T-helper 1 cell treated with Interleukin-12 subunit alpha and Interleukin-12 subunit beta and Interleukin-4 antibody, amounts not matched to agents 30 ng/mL and 1 ng/mL, for 36 hours (primary cell): ENCODE measurements at regions not wholly inside any gene's neighbourhood (a gene's known extent, or its start where the extent isn't known, plus 50 kb on each side); places are given as distances from the start of the nearest gene placed in this dataset.
"Not testable (repeated sequence)": the region's sequence is repeated elsewhere in the genome, so short reads cannot be mapped to it uniquely, and the experiment has no call there.

Source experiments
- intact Hi-C: fragments of 100-400 bp; cut with micrococcal nuclease; formaldehyde crosslinking; loops from one replicate; pipeline ENCODE4 v1.15.1; 2024

DNA sequence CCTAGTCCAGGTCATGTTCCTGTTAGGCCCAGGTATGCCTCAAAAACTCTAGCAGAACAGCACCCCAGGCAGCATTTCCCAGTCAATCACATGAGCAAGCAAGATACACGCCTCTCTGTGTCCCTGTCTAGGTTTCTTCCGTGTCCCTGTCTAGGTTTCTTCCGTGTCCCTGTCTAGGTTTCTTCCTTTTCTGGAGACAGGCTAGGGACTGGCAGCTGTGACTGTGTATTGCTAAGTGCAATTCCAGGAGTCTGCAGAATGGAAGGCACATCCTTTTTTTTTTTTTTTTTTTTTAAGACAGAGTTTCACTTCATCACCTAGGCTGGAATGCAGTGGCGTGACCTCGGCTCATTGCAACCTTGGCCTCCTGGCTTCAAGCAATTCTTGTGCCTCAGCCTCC lies 77.6 kb downstream of the SETD4 start:
- intact Hi-C loops: no loop called here

DNA sequence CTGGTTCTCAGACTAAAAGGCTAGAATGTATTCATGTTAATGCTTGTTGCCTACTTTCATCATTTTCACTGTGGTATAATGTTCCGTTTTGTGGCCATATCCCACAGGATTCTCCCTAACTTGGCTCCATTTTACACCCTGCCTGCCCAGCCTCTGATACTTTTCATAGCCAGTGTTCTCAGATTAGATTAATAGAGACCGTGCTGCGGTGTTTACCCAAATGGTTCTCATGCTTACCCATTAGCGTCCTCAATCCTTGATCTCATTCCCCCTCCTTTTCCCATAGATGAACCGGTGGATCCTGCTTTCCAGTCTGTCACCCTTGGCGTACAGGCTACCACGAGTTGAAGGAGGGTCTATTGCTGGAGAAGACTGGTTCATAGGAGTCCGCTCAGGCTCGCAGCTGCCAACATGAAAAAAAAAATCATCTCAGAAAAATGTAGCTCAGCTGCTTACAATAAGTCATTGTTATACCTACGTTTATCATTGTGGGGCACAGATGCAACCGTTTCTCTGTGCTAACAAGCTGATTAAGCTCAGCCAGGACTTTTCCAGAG lies 78.7 kb downstream of the SETD4 start:
- intact Hi-C loops: no loop called here

DNA sequence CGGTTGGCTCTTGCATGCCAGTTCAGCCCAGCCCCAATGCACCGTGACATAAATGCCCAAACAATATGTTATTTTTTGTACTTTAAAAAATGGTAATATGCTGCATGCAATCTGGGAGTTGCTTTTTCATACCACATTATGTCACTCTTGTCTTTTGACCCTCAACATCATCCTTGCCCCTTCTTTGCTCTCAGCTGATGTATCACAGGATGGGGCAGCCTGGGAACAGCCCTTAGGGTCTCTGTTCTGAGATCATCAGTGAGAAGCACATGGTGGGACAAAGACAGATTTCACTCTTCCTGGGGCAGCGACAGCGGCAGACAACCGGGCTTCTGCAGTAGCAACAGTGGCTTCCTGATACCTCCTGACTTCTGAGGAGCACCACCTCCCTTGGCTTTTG lies 79.5 kb downstream of the SETD4 start:
- intact Hi-C loops: no loop called here

DNA sequence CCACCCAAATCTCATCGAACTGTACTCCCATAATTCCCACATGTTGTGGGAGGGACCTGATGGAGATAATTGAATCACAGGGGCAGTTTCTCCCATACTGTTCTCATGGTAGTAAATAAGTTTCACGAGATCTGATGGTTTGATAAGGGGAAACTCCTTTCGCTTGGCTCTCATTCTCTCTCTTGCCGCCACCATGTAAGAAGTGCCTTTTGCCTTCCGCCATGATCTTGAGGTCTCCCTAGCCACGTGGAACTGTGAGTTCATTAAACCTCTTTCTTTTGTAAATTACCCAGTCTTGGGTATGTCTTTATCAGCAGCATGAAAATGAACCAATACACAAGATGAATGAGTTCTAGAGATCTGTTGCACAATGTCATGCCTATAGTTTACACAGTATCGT lies 82.5 kb downstream of the SETD4 start:
- intact Hi-C loops: not testable (repeated sequence)

DNA sequence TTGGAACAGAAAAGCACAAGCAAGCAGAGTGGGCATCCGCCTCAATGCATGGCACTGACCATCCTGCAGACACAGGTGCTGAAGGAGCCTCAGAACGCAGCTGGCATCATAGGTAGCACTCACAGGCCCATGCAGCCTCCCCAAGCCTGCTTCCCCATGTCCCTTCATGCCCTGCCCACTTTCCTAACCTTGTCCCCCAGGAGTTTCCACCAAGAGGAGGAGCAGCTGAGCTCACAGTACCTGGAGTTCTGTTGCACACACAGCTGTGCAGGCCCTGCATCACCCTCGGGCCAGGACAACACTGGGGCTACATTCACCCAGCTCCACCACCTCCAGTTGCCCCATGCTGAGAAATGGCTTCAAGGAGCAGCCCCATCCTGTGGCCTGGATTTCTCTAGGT lies 83.4 kb downstream of the SETD4 start:
- intact Hi-C loops: no loop called here

DNA sequence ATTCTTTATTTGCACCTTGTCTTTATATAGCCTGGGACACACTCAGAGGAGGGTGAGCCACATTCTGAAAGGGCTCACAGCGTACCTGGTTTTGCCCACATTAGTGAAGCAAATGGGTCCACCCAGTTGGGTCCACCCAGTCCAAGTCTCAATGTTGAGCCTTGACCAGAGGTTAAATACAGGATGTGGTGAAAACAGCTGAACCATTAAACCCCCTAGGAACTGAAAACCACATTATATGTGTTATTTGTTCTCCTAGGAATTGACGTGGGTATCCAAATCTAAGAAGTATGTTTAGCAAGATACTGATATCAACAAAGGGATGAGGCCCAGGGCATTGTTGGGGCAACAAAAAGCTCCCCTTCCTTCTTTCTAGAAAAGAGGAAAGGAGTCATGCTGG lies 83.8 kb downstream of the SETD4 start:
- intact Hi-C loops: no loop called here

DNA sequence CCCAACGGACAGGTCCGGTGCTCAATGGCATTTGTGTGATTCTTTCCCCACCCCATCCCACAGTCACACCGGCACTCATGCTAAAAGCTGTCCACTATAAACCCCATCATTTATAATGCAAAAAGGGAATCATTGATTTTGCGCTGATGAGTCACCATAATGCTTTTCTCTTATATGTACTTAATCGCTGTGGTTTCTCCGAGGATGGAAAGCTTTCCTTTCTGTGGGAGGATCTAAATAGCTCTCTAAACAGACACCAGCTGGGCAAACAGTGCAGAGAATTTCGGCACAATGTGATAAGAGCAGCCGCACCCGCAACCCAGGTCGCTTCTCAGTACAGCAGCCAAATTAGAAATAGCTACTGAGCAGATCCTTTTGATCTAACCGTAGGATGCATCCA lies 85.6 kb downstream of the SETD4 start:
- intact Hi-C loops: no loop called here

DNA sequence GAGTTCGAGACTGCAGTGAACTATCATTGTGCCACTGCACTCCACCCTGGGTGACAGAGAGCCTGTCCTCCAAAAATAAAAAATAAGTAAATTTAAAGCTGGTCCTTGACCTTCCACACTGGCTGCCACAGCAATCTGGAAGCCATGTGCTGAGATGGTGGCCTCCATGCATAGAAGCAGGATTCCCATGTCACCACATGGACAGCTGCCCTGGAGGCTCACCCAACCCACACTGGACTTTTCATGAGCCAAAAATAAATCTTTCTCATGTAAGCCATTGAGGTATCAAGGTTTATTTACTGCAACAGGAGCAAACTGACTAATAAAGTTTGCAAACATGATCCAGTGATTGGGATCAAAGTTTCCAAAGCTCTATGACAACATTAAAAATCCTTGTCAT lies 88.5 kb downstream of the SETD4 start:
- intact Hi-C loops: no loop called here

DNA sequence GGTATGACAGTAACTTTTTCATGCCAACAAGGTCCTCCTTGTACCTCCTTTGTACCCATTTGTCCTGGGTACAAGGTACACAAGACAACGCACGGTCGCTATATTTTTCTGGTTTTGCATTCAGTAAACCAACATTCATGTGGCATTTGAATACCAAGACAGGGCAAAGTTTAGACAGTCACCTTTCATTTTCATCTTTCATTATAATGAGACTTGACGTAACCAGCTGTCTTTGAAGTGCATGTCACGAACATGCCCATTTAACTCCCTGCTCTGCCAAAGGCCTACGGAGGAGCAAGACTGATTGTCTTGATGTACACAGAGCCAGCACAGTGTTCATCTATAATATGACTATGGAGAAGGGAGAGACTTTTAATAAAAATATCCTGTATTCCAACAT lies 91.0 kb downstream of the SETD4 start:
- intact Hi-C loops: no loop called here

DNA sequence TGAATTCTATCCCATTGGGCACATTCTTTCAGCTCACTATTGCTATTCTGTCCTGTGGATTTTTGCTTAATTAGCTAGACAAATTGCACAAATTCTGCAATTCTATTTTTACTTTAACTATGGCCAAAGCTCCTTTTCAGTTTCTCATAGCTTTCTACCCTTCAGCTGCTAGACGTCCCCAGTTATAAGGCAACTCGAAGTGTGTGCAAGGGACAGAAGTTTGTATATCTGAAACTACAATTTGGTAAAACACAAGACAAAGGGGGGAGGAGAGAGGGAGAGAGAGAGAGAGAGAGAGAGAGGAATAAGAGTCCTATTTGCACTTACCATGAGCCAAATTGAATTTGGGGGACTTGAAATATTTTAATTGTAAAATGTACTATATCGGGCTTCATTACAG lies 91.8 kb downstream of the SETD4 start:
- intact Hi-C loops: no loop called here

DNA sequence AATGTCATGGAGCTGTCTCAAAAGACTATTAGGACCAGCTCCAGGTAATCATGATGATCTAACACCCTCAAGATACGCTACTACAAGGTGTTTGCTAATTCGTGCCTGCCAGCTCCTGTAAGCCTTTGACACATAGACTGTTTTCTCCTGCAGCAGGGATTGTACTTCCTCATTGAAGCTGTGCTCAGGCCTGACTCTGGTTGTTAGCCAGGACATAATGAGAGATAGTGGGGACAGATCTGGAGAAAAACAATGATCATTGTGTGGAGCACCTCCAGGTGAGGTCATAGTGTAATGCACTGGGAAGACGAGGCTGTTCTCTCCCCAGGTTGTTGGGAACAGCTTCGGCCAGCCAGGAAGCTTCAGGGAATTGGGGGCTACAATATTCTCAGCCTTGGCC lies 94.6 kb downstream of the SETD4 start:
- intact Hi-C loops: no loop called here

DNA sequence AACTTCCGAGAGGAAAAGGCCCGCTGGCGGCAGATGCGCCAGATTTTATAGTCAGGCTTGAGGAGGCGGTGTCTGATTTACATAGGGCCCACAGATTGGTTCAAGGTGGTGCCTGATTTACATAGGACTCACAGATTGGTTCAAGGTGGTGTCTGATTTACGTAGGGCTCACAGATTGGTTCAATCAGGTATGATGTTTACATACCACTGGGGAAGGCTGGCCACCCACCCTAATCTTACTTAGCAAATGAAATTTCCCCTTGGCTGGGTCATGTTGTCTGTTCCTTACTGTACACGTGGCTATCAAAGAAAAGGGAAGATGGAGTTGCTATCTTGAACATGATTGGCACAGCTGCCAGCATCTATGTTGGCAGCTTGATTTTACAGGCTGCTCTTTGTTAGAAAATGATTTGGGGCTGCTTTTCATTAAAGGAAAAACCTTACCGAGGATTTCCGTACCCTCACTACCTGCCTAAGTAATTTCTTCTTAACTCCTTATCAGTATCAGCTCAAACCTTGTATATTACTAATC lies 96.3 kb downstream of the SETD4 start:
- intact Hi-C loops: no loop called here

DNA sequence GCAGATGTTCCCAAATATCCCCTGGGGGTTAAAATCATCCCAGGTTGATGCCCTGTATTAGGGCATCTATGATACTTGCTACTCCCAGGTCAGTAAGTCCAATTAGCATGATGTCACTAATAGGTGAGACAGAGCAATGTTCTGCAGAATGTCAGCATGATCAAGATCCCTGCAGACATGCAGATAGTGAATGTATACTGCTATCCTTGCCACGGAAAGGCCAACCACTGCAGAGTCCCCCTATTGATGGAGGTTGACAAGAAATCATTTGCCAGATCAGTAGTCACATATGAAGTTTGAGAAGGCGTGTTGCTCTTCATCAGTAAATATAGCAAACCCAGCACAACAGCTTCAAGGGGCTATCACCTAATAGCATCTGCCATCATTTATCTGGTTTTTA lies 97.4 kb downstream of the SETD4 start:
- intact Hi-C loops: no loop called here

DNA sequence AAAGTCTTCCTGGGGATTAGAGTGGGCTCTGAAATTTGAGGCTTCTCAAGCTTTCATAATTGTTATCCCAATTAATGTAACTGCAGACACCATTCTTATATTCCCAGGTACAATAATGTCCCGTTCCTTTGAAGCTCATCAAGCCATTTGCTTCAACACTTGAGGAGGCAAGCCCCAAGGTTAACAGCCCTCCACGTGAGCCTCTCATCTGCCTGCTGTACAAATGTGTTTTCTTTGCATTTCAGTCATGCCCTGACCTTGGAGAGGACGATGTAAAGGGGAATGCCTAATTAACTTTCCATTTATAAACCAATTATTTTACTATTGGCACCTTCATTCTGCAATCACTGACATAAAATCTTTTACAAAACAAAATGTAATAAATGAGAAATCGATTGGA lies 106.3 kb downstream of the SETD4 start:
- intact Hi-C loops: no loop called here

DNA sequence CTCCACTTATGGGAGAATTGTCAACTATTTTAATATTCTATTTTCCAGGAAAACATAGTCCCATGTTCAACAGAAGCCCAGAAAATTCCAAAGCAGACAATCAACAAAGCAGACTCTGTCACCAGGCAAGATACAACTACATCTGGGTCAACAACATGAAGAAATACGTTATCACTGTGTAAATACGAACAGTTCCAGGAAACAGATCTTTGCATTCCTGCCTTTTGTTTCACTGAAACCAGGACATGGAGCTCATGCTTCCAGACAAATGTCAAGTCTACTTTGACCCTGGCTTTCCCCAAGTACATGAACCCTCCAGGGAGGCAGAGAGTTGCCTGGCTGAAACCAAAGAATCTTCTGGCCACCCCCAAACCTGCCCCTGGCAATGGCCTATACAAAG lies 106.7 kb downstream of the SETD4 start:
- intact Hi-C loops: no loop called here

DNA sequence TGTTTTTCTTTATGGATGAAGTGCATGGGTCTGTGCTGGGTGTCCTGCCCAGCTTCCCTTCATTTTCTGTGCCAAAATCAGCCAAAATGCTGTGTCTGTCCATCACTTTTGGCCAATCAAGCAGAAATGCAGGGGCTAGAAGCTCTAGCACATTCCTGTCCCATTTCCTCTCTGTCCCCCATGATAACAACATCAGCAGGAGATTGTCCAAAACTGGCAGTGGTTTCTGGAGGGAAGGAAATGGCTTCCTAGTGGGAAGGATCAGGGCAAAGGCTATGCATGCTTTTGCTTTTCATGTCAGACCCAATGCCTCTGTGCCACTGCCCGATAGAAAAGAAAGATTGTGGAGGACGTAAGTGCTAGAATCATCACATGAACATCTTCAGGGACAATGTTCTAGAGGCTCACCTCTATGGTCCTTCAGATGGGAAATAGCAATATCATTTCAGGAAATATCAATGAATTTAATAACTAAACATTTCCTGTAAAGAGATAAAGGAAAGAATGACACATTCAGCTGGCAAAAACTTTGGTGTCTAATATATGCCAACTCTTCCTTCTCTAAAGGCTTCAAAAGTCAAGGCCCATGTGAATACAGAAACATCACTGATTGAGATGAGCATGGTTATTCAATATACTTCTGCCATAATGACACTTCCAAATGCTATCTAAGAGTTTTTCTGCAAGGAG lies 107.5 kb downstream of the SETD4 start:
- intact Hi-C loops: no loop called here

DNA sequence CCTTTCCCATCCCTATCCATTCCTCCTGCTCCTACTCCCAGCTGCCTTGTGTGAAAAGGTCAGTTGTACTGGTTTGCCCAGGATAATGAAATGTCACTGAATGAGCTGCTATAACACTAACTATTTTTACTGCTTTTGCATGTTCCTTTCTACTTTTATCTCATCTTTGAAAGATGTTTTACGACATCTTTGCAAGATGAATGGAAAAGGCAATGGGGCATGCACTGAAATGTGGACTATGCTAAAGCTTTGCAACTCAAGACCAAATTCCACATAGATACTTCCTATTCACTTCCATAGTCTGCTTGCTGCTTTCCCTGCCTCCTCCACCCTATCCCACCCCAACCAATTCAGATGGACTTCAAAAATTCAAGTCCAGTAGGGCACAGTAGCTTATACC lies 111.3 kb downstream of the SETD4 start:
- intact Hi-C loops: no loop called here

DNA sequence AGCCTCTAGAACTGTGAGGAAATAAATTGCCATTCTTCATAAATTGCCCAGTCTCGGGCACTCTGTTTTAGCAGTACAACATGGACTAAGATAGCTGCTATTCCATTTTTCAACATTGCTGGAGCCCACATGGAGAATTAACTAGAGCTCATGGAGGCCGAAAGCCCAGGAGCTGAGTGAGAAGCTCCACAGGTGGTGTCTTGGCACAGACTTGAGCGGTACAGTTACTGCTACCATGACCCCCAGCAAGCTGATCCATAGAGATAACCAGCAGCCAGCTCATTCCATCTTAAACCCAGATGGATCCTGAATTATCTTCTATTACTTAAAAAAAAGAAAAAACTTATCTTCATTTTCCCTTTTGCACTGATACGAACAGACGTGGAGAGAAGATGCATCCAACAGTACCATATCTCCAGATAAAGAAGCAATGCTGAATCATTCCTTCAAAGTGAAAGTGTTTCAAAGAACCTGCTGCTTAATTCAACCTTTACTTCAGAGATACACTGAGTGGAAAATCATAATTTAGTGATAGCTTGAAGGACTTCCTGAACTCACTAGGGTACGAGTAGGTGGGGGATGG lies 115.1 kb downstream of the SETD4 start:
- intact Hi-C loops: no loop called here

DNA sequence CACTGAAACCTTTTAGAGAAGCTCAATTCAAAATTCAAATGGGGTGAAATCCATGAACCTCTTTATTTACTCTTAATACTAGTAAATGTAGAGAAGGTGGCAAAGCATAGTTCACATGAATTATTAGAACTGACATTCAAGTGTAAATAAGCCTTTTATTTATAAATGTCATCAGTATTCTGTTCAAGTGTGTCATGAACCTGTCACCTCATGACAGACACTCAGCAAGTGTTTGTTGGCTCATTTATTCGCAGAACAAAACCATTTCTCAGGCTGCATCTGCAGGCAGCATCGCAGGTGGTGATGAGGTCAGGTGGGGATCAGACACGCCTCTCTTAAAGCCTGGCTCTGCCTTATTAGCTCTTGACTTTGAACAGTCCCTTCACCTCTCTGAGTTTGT lies 116.6 kb downstream of the SETD4 start:
- intact Hi-C loops: no loop called here

DNA sequence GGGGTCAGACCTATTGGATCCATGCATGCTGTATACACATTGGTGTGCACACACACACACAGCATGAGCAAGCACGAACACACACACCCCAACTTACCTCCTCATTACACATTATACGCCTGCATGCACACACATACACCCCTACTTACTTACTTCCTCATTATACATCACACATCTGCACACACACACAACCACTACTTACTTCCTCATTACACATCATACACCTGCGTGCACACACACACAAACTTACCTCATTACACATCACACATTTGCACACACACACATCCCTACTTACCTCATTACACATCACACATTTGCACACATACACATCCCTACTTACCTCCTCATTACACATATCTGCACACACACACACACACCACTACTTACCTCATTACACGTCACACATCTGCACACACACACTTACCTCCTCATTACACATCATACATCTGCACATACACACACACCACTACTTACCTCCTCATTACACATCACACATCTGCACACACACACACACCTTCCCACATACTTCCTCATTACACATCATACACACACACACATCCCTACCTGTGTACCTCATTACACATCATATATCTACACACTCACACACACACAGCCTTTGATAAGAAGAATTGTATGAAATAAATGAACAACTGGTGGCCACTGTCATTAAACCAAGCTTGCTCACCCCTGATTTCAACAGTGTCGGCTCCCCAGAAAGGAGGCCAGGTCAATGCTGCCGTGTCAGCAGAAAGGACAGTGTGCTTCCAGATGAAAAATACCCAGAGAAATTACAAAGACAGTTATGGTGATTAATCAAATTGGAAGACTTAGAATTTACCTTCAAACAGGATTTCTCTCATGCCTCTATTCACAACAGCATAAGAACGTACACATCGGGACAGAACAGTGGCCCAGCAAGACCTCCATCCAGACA lies 117.8 kb downstream of the SETD4 start:
- intact Hi-C loops: no loop called here

DNA sequence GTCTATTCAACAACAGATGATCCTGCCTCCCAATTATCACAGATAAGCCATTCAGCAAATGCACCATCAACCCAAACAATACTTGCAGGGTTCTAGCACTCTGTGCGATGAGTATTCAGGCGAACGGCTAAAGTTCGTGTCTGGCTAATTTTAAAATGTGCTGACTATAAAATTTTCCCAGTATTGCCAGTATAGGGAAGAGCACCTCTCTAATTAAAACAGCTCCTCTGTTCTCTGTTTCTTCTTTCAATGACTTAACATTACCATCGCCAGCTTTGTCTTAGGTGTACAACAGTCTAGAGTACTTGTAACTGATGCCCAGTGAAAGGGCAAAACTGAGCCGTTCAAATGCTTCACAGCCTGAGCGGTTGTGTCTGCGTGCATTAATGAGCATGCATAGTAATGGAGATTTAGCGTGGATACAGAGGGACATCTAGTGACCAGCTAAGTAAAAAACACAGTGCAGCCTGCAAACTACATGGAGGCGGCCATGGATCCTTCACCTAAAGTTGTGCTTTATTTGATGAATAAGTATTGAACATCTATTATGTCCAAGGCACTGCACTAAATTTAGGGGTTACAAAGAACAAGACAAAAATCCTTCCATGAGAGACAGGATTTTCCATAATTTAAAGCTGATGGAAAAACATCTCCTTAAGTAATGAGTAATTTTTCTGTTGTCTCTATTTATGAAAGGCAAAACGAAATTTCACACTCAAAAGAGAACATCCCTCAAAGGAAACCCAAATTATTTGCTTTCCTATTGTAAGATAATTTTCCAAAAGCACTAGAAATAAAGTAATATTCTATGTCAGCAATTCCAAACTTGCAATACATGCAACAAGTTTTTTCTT lies 120.0 kb downstream of the SETD4 start:
- intact Hi-C loops: no loop called here
